Stromal cell of bone marrow (primary cell): ENCODE measurements at regions not wholly inside any gene's neighbourhood (a gene's known extent, or its start where the extent isn't known, plus 50 kb on each side); places are given as distances from the start of the nearest gene placed in this dataset.

ENCODE experiments used
- DNase-seq: peaks from one replicate; pipeline ENCODE4 v3.0.0-alpha.2; 2012; ENCODE audit warnings: low read depth

- no peak for DNase-seq
Observed at GRCh38 chr20:60274717-60275116, 316.5 kb downstream of the CDH26 start.

DNA sequence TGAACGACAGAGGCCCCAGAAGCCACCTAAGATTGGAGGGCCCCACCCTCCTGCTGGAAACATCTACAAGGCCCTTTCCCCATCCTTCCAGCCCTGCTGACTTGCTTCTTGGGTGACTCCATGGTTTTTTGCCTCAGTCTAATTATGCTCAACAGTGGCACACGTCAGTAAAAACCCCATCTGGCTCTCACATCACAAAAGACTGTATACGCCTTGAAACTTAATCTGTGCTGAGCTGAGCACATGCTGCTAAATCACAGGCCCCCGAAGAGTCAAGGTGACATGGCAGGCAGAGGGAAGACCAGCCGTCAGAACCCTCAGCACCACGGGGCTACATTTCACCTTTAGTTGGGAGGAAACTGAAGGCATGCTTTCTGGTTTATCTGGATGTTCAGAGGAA lies 323.1 kb downstream of the CDH26 start:
- DNase-seq = no peak

DNA sequence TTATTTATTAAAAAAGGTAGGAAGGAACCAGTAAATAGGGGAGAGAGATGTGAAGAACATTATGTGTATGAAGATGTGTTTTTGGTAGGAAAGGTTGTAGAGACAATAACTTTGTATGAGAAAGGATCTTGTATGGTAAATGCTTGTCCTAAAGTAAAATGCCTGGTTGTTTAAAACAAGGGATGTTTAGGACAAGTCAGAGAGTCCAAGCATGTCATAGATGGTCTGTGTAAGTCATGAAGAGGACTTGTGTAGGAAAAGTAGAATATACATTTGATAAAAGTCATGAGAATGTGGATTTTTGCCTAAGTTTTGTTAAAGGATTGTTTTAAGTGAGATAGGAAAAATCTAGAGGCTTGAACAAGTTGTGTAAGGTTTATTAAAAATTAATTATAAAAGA lies 325.1 kb downstream of the CDH26 start:
- DNase-seq = no peak

DNA sequence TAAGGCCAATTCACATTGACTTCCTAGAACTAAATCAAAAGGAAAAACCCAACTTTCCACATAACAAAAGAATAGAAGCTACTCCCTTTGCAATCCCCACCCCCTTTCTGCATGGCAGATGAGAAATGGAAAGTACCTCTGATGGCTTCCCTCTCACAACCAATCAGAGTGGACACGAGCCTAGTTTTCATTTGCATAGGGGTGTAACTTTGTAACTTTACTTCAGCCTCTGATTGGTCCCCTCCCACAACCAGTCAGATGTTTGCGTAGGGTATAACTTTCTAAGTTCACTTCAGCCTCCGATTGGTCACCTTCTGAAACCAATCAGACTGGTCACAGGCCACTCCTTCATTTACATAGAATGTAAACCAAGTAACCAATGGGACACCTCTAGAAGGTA lies 328.5 kb downstream of the CDH26 start:
- DNase-seq = no peak

DNA sequence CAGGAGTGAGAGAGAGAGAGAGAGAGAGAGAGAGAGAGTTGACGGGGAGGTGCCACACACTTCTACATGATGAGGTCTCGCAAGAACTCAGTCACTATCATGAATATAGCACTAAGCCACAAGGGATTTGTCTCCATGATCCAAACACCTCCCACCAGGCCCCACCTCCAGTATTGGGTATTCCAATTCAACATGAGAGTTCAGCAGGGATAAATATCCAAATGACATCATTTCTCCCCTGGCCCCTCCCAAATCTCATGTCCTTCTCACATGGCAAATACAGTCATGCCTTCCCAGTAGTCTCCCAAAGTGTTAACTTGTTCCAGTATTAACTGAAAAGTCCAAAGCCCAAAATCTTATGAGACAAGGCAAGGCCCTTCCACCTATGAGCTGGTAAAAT lies 330.7 kb downstream of the CDH26 start:
- DNase-seq = no peak

DNA sequence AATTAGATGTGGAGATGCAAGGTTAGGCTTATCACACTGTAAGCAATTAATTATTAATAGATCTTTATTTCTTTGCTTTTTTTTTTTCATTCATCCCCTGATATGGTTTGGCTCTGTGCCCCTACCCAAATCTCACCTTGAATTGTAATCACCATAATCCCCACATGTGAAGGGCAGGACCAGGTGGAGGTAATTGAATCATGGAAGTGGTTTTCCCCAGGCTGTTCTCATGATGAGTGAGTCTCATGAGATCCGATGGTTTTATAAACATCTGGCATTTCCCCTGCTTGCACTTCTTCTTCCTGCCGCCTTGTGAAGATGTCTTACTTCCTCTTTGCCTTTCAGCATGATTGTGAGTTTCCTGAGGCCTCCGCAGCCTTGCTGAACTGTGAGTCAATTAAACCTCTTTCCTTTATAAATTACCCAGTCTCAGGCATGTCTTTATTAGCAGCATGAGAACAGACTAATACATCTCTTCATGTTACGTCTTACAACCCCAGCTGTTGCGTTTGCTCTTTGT lies 333.8 kb downstream of the CDH26 start:
- DNase-seq = no peak

DNA sequence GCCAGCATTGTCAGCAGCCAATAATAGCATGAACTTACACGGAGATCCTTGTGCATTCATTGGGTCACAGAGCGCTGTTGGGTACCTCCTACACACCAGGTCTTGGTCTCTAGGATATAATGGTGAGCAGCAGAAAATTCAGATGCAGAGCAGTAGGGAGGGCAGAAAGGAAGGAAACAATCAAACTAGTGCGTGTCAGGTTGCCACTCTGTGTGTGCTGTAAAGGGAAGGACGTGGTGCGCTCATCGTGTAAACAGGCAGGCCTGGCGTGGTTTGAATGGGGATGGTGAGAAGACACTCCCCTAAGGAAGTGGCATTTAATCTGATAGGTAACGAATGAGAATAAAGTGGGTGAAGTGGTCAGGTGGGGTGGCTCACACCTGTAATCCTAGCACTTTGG lies 336.4 kb downstream of the CDH26 start:
- no peak for DNase-seq

DNA sequence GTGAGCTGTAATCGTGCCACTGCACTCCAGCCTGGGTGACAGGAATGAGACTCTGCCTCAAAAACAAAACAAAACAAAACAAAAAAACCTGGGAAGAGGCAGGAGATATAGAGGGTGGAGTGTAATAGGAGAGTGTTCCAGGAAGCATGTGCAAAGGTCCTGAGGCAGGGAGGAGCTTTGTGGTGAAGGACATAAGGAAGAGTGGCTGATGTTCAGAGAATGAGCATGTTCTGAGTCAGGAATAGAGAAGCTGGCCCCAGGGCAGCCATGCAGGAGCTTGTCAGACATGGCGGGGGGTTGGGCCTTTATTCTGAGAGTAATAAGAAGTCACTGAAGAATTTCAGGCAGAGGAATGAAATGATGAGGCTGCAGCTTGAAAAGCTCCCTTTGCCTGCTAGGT lies 337.0 kb downstream of the CDH26 start:
- DNase-seq = no peak

DNA sequence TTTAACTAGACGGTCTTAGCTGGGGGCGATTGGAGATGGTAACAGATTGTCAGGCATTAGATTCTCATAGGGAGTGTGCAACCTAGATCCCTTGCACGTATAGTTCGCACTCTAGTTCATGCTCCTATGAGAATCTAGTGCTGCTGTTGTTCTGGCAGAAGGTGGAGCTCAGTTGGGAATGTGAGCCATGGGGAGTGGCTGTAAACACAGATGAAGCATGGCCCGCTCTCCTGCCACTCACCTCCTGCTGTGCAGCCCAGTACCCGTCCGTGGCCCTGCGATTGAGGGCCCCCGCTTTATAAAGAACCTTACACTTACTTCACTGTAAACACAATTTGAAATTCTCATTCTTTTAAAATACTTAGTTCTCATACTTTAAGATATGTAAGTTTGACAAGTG lies 339.4 kb downstream of the CDH26 start:
- no peak for DNase-seq

DNA sequence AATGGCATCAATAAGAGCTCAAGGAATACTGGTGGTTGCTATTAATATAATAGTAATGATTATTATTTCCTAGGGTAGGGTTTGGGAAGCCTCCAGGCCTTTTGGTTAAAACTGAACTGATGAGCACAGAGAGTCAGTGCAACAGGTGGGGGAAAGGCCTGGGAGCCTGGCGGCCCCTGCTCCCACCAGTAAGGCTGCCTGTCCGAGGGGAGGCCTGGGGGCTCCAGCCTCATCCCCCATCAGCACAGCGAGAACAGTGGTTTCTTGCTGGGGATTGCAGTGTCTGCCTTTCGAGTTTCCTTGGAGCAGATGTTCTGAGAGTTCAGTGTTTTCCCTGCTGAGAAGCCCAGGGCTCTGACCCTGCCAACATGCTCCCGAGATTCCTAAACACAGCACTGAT lies 340.4 kb downstream of the CDH26 start:
- DNase-seq = no peak

GRCh38 chr20:60299951-60300350 lies 341.7 kb downstream of the CDH26 start:
- DNase-seq = no peak

GRCh38 chr20:60300374-60300773 lies 342.2 kb downstream of the CDH26 start:
- DNase-seq = no peak

DNA sequence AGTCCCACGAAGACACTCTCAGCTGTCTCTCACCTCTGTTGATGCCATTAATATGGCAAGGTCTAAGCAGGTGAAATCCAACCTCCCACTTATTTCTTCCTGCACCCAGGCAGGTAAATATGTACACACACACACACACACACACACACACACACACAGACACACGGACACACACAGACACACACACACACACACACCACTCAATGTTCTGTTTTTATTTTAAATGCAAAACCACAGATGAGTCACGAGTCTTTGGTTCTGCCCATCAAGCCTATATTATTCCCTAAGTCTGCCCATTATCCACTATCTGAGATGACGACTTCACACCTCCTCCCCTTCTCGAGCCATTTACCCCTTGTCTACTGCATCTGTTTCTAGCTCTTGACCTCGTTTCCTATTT lies 344.7 kb downstream of the CDH26 start:
- no peak for DNase-seq

DNA sequence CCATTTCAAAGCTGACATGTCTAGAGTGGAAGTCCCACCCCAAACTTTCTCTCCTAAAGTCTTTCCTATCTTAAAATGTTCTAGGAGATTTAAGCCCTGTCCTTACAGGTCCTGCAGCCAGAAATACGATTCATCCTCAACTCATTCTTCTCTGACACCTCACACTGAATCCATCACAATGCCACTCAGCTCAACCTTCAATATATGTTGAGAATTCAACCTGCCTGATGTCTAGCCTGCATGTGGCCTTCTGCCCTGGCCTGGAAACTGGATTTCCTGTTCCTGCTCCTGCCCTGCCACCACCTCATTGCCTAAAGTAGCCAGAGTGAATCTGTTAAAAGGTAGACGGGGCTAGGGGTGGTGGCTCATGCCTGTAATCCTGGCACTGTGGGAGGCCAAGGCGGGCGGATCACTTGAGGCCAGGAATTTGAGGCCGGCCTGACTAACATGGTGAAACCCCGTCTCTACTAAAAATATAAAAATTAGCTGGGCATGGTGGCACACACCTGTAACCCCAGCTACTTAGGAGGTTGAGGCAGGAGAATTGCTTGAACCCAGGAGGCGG lies 345.9 kb downstream of the CDH26 start:
- DNase-seq = no peak

DNA sequence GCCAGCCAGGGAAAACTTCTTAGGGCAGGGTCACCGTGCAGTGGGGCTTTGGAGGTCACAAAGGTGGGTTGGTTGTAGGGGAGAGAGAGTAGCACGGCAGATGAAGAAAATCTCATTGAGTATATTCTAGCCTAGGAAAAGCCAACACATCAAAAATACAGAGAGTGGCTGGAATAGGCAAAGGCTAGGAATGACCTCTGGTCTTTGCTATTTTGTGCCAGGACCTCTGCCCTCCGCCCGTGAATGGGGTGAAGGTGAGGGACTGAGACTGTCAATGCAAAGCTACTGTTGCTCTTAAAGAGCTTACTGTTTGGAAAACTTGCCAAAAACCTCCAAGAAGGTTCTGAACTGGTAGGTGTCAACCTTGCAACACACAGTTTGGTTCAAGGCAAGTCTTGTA lies 346.7 kb downstream of the CDH26 start:
- DNase-seq = no peak

DNA sequence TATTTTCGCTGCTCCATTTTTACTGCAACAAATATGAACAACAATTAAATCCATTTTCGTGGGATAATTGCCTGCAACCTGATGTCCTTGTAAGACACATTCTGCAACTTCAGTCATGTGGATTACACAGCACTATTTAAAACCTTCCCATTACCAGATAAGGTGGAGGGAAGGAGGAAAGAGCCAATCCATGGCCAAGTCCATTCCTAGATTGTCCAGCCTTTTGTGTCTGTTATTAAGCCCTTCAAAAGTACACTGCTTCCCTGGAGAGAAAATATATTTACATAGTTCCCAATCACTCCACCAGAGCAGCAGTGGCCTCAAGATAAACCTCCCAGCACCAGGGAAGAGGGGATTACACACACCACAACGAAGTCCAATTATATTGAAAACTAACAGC lies 347.9 kb downstream of the CDH26 start:
- no peak for DNase-seq

DNA sequence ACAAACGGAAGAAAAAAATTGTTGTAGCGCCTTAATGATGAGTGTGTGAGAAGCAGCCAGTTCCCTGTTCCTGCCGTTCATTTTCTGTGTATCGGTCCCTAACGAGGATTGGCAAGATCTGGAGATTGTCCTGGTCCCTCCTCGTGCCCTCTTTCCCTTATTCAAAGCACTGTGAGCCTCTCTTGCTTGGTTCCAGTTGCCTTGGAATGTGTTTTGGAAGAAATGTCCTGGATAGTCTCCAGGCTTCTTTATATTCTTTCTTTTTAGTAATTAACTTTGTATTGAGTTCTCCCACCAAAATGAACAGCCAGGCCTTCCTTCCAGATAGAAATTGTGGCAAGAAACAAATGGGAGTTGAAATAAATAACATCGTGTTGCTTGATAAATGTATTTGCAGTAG lies 348.3 kb downstream of the CDH26 start:
- no peak for DNase-seq

DNA sequence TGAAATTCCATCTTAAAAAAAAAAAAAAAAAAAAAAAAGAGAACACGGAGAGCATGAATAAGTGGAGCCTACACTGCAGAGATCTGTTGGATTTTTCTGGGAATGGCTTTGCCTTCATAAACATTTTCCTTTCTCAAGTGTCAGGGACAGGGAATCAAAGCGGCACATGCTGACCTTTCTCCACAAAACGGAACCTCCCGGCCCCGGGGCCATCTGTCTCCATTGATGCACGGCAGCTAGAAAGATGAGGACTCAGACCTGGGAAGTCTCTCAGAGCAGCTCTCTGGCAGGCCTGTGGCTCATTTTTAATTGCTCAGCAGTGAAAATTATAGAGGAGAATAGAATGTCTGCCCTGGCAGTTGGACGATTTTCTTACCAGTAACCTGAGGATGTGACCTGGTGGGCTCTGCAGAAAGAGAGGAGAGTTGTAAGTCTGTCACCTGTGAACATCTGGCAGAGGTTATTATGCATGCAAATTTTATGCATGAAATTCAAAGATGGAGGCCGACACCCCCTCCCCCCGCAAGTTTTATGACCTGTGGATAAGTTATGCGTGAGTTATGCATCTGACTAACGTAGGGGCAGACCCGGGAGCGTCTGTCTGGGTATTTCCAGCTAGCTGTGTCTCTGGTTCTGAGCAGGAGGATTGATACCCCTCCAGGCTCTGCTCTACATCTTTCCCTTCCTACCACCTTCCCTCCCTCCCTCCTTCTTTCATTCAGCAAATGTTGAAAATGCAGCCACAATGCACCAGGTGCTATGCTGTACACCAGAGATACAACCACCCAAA lies 352.5 kb downstream of the CDH26 start:
- no peak for DNase-seq

DNA sequence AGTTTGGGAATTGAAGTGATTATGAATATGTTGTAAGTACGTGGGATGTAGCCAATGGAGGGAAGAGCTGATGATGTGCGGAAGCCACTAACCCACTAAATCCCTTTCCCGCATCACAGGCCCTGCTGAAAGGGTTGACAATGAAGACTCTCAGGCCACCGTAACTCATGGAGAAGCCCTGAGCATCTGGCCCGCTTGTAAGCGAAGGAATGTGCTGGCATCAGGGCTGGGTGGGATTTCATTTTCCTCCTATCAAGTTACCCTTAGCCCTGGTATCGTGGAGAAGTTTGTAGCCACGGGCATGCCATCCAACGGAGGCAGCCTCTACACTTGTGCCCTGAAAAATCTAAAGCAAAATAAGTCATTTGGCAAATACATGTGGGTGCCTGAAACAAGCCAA lies 355.0 kb downstream of the CDH26 start:
- no peak for DNase-seq

DNA sequence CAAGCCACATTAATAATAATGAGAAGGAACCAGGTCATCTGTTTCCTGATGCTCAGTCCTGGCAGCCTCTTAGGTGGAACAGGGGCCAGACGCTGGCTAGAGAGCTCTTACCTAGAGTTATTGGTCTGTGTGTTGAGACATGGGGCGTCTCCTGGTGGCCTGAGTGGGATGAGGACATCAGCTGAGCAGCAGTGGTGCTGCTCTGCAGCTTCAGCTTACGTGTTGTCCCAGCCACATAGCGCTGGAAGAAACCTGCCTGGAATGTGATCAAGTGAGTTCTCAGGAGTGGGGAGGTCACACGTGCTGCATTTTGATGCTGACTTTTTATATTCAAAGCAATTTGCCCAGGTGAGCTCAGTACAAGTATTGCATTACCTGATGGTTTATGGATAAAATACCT lies 355.4 kb downstream of the CDH26 start:
- DNase-seq = no peak

DNA sequence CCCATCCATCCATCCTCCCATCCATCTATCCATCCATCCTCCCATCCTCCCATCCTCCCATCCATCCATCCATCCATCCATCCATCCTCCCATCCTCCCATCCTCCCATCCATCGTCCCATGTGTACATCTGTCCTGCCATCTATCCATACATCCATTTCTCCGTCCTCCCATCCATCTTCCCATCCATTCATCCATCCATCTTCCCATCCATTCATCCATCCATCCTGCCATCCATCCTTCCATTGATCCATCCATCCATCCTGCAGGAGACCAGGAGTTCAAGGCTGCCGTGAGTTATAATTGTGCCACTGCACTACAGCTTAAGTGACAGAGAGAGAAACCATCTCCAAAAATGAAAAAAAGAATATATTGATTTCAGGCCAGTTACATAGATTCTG lies 356.5 kb downstream of the CDH26 start:
- no peak for DNase-seq

- no peak for DNase-seq
Observed at GRCh38 chr20:60316476-60317158, 358.4 kb downstream of the CDH26 start.

GRCh38 chr20:60317401-60317800 lies 359.2 kb downstream of the CDH26 start:
- no peak for DNase-seq
